HEK293T (cell line): ENCODE measurements at regions not wholly inside any gene's neighbourhood (a gene's known extent, or its start where the extent isn't known, plus 50 kb on each side); places are given as distances from the start of the nearest gene placed in this dataset.
"Not testable (repeated sequence)": the region's sequence is repeated elsewhere in the genome, so short reads cannot be mapped to it uniquely, and the experiment has no call there.

Experiments used
- BHLHE40 ChIP-seq: fragments of 450-650 bp; IDR thresholded peaks from 2 replicates; pipeline ENCODE4 v1.6.1; 2016; ENCODE audit warnings: mild to moderate bottlenecking, moderate library complexity, borderline replicate concordance
- ELF4 ChIP-seq: fragments of 450-650 bp; IDR thresholded peaks from 2 replicates; pipeline ENCODE4 v1.6.1; 2017; ENCODE audit warnings: antibody characterized with exemption
- ZNF384 ChIP-seq: fragments of 450-650 bp; IDR thresholded peaks from 2 replicates; pipeline ENCODE4 v1.6.1; 2016

GRCh38 chr7:67916111-67916510 is 919.5 kb downstream of the TYW1 start:
- TF ChIP-seq ZNF384, BHLHE40, ELF4: not testable (repeated sequence)
